ENCODE measurements at regions not wholly inside any gene's neighbourhood (a gene's known extent, or its start where the extent isn't known, plus 50 kb on each side); places are given as distances from the start of the nearest gene placed in this dataset.

DNA sequence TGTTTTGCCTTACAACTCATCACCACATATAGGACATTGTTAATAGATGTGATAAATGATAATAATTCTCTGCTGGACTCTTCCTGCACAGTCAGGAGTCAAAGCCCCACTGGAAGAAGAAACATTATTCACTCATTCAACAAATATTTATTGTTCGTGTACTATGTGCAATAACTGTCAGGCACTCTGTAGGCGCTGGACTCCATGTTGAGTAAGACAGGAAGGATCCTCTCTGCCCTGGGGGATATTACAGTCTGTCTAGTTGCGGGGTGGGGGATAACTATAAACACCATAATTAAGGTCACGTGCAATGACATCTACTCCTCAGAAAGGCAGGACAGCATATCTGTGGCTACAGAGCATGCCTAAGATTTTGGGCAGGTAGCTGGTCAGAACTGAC, 281.1 kb downstream of the FAT3 start:
- H3K27ac ChIP-seq: no peak overlapping the region
- no peaks in the 10 kb centered on the region for H3K27me3 ChIP-seq
- no peak overlapping the region for H3K4me3 ChIP-seq
- no peak for DNase-seq
- intact Hi-C loops (cut with DNase I; ENCODE audit: low total_unique reads): no loop called here
- no peak for TF ChIP-seq POLR2AphosphoS5 (IDR thresholded peaks at IDR 0.05)
- TF ChIP-seq, protein P1, sequence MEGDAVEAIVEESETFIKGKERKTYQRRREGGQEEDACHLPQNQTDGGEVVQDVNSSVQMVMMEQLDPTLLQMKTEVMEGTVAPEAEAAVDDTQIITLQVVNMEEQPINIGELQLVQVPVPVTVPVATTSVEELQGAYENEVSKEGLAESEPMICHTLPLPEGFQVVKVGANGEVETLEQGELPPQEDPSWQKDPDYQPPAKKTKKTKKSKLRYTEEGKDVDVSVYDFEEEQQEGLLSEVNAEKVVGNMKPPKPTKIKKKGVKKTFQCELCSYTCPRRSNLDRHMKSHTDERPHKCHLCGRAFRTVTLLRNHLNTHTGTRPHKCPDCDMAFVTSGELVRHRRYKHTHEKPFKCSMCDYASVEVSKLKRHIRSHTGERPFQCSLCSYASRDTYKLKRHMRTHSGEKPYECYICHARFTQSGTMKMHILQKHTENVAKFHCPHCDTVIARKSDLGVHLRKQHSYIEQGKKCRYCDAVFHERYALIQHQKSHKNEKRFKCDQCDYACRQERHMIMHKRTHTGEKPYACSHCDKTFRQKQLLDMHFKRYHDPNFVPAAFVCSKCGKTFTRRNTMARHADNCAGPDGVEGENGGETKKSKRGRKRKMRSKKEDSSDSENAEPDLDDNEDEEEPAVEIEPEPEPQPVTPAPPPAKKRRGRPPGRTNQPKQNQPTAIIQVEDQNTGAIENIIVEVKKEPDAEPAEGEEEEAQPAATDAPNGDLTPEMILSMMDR (IDR thresholded peaks at IDR 0.05): no peak
- no peak for TF ChIP-seq EP300 (IDR thresholded peaks at IDR 0.05)
- no peak for TF ChIP-seq POLR2A (IDR thresholded peaks at IDR 0.05)
- 86 to 92% (median 90%) methylated on average over 4 of the region's 4 CpGs for WGBS, 5 donors
- no peaks in the 10 kb centered on the region for H3K36me3 ChIP-seq
- peaks cover 0 to 6% (median 3%) of the 10 kb centered on the region in 4 donors for H3K4me1 ChIP-seq
- no peaks in the 10 kb centered on the region for H3K9me3 ChIP-seq

DNA sequence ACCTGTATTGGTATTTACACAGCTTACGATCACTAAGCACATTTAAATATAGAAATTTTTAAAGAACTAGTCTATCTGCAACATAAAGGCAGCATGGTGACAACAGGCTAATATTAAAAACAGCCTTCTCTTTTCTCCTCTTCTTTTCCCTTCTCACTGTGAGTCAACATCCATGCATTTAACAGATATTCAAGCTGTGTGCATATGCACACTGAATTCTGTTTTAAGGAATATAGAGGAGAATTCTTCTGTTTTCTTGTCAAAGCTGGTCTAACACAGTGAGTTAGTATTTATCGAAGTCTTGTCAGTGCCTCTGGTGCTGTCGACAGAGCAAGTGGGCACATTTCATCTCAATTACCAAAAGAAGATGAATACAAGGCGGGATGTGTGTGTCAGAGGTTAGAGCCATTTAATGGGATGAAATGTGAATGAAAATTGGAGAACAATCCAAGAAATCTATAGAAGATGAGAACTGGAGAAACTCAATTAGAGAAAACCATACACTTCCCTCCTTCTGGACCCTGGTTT, 282.3 kb downstream of the FAT3 start:
- intact Hi-C loops (cut with DNase I; ENCODE audit: low total_unique reads): no loop called here
- no peak for DNase-seq
- Histone ChIP-seq H3K27ac (no peak overlapping the region), H3K36me3 (no peaks in the 10 kb centered on the region), H3K4me3 (no peak overlapping the region), H3K9me3 (no peaks in the 10 kb centered on the region), H3K4me1 (peaks cover 0 to 6% (median 3%) of the 10 kb centered on the region in 4 donors), H3K27me3 (no peaks in the 10 kb centered on the region)
- no peak for TF ChIP-seq POLR2AphosphoS5 (IDR thresholded peaks at IDR 0.05)
- TF ChIP-seq POLR2A (IDR thresholded peaks at IDR 0.05): no peak
- TF ChIP-seq EP300 (IDR thresholded peaks at IDR 0.05): no peak
- TF ChIP-seq, protein P1 (IDR thresholded peaks at IDR 0.05): no peak
- 73 to 83% (median 76%) methylated on average over 4 of the region's 4 CpGs for WGBS, 5 donors

DNA sequence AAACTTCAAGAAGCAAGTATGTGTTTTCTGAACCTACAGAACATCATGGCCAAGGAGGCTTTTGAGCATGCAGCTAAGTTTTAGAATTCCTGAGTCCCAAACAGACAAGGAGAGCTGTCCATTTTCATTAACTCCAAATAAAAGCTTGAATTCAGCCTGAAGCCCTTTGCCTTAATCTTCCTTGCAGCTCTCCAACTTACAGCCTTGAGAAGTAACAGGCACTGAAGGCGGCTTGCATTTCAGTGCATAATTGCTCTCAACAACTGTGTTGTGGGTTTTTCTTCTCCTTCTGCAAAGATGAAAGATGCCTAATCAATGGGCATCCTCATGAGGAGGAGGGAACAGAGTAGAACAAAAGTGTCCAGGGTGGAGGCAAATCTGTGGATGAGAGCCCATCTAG, 286.0 kb downstream of the FAT3 start:
- Histone ChIP-seq H3K4me3 (no peak overlapping the region), H3K9me3 (no peaks in the 10 kb centered on the region), H3K27me3 (no peaks in the 10 kb centered on the region), H3K4me1 (no peaks in the 10 kb centered on the region), H3K27ac (no peak overlapping the region), H3K36me3 (no peaks in the 10 kb centered on the region)
- TF ChIP-seq EP300 (IDR thresholded peaks at IDR 0.05): no peak
- TF ChIP-seq POLR2A (IDR thresholded peaks at IDR 0.05): no peak
- no peak for TF ChIP-seq POLR2AphosphoS5 (IDR thresholded peaks at IDR 0.05)
- TF ChIP-seq, protein P1 (IDR thresholded peaks at IDR 0.05): no peak
- intact Hi-C loops (cut with DNase I; ENCODE audit: low total_unique reads): no loop called here
- 92 to 100% (median 93%) methylated on average over 1 of the region's 1 CpG for WGBS, 5 donors
- DNase-seq: no peak

DNA sequence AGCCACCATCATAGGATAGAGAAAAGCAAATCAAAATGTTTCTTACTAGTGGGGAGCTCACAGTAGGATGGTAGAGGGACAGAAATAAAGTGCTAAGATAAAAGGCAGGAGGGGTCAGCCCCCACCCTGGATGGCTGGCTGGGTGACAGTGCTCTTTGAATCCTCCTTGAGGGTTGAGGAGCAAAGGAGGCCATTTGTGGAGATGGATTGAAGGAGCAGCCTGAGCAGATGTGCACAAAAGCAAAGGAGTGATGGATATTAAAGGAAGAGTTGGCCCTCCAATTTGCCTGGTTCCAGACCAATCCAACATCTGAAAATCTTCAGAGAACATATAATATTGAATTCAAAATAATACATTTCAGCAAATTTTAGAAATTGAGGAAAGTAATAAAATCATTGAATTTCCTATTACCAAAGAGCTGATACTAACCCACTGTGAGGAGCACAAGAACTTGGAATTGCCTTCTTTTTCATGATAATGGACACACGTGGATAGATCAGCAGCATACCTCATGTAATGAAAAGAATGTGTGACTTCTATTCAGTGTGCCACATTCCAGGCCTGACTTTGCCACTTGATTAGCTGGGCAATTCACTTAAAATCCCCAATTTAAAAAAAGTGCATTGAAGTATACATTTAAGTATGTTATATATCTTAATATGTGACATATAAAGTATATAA, 287.0 kb downstream of the FAT3 start:
- H3K4me3 ChIP-seq: no peak overlapping the region
- no peak for DNase-seq
- no peaks in the 10 kb centered on the region for H3K4me1 ChIP-seq
- H3K36me3 ChIP-seq: no peaks in the 10 kb centered on the region
- 55 to 75% (median 70%) methylated on average over 1 of the region's 1 CpG for WGBS, 5 donors
- no peak overlapping the region for H3K27ac ChIP-seq
- TF ChIP-seq, protein P1 (IDR thresholded peaks at IDR 0.05): no peak
- no peak for TF ChIP-seq EP300 (IDR thresholded peaks at IDR 0.05)
- no peak for TF ChIP-seq POLR2AphosphoS5 (IDR thresholded peaks at IDR 0.05)
- TF ChIP-seq POLR2A (IDR thresholded peaks at IDR 0.05): no peak
- H3K9me3 ChIP-seq: no peaks in the 10 kb centered on the region
- H3K27me3 ChIP-seq: no peaks in the 10 kb centered on the region
- intact Hi-C loops (cut with DNase I; ENCODE audit: low total_unique reads): no loop called here

Measured in stomach (tissue), 8 donors.